GM18519 (cell line): ENCODE measurements at regions not wholly inside any gene's neighbourhood (a gene's known extent, or its start where the extent isn't known, plus 50 kb on each side); places are given as distances from the start of the nearest gene placed in this dataset.
"Not testable (repeated sequence)": the region's sequence is repeated elsewhere in the genome, so short reads cannot be mapped to it uniquely, and the experiment has no call there.

Experiments
- ATAC-seq: cut with Tn5 transposase; IDR thresholded peaks from one replicate; pipeline ENCODE4 v1.9.1; 2021; ENCODE audit warnings: mild to moderate bottlenecking, moderate library complexity; ENCODE audit not compliant: unreplicated experiment, low FRiP score

DNA sequence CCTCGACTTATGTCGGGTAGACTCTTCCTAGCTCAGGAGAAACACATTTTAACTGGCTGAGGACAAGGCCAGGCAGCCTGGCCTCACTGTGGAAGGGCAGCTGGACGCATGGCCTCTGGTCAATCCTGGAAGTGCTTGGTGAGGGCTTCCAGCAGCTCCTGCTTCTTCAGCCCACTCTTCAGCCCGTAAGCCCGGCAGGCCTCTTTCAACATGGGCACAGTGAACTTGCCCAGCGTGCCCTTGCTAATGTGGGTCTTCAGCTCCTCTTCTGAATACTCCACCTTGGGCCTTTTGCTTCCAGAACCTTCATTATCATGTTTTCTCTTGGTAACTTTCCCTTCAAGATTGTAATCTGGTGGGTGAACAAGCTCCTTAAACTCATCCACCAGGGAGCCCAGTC is 132.2 kb upstream of the MAMLD1 start:
- ATAC-seq, result not testable (repeated sequence)

DNA sequence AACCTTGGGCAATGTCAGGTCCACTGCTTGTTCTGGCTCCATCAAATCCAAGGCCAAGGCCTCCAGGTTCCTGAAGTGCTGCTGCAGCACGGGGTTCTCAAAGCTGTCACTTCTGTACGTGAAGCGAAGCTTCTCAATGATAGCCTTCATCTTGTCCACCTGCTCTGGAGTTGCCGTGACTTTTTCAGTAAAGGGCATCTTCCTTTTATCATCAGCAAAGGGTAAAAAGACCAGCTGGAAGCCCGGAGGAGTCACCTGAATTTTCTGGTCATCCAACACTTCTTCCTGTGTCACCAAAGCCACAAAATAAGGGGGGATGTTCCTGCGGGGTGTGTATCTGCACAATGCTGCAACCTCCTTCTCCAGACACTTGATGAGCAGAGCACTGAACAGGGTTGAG is 131.7 kb upstream of the MAMLD1 start:
- ATAC-seq, result not testable (repeated sequence)

DNA sequence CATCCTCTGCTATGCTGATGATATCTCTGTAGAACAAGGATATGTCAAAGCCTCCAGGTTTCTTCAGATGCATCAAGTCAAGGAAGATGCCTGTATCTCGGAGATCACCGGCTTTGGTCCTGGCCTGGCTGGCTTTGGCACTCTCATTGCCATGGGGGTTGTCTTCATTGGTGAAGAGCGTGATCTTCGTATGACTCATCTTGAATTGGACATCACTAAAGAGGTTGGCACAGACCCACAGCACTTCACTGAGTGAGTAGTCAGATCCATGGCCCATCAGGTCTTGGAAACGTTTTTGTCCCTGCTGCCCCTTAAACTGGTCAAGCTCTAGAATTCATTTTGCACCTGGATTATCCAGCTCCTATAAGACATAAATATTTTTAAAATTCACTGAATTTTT is 130.9 kb upstream of the MAMLD1 start:
- not testable (repeated sequence) for ATAC-seq

DNA sequence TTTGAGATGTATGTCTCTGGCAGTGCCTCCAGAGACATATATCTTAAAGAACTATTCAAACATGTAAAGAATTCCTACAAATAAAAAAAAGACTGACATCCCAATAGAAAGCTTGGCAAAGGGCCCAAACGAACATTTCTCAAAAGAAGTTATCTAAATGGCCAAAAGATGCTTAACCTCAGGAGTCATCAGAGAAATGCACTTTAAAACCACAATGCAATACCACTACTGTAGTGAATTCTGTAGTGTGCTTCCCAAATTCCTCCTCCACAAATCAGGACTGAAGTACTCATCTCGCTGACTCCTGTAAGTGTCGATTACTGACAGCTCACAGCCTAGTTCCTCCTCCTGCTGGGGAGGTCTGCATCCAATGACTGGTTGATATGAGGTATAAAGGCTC is 129.0 kb upstream of the MAMLD1 start:
- no peak for ATAC-seq

DNA sequence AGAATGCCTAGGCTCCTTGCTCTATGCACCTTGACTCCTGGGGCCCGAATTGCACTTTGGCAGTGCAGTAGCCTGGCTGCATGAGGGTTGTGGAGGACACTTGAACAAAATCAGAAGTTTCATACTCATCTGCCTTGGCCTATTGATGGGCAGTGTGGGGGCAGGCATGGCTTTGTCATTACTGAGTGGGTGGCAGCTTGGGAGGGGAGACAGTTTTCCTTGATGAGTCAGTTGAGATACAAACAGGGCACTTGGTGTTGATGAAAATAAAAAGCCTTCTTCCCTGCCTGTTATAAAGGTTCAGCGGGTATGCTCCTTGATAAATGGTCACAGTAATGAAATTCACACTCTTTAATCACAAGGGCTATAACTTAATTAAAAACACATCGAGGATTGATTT is 126.8 kb upstream of the MAMLD1 start:
- no peak for ATAC-seq

DNA sequence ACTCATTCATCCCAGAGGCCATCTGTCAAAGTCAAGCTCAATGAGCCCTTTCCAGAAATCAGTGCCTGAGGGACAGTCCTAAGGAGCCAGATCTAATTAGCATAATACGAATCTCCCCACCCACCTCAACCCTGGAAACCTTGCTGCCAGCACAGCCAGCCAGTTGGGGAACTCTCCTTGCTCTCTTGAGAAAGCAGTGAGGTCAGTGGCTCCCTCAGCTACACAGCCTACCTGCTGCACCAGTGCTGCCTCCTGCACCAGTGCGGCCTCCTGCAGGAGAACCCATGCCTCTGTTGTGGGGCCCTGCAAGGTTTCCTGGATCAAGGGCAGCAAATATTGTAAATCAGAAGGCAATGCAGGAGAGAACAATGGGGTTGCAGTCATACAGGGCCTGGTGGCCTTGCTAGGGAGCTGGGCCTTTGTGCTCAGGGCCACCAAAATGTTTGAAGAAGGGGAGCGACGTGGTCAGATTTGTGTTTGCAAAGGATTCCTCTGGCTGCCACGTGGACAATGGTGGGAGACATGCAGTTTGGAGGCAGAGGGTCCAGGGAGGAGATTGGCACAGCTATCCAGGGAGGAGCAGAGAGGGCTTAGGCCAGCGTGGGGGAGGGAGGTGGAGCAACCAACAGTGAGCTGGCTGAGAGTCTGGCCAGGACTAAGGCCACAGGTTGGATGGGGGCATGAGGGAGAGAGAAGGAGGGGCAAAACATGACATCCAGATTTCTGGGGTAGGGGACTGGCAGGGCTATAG is 124.3 kb upstream of the MAMLD1 start:
- no peak for ATAC-seq

DNA sequence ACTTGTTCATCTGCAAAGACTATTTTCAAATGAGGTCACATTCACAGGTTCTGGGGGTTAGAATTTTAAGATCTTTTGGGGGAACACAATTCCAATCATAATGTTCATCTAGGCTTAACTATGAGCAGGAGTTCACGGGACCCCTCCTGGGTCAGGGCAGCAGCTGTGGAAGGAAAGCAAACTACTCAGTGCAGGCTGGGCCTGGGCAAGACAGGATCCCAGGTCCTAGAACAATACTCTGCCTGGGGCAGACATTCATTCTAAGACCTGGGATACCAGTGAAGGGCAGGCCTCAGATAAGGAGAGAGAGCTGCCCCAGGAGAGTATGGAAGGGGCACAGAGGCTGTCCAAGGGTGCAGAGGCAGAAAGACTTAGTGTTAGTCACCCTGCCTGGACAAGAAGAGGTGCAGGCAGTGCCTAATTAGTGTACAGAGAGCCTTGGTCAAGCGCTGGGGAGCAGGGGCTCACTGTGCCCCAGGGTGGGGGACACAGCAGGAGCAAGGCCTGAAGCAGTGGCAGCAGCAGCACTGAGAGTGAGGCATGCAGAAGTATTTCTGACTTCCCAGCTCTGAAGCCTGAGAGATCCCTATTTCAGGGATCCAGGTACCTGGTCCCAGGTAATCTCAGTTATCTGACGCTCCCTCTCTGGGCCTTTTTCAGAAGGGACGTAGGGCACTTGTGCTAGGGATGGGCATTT is 123.0 kb upstream of the MAMLD1 start:
- ATAC-seq, result no peak

DNA sequence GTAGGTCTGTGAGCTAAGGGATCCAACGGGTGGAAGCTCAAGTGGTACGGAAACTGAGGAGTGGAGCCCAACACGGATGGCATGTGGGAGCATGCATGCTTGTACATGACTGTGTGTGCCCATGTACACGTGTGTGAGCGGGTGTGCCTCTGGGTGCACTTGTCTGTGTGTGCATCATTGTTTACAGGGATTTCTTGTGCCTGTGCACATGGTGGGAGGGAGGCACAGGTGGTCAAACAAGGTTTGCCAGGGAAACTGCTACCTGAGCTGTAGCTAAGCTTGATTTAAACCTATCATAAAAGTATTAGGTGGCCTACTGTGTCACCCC is 122.5 kb upstream of the MAMLD1 start:
- ATAC-seq, result no peak

DNA sequence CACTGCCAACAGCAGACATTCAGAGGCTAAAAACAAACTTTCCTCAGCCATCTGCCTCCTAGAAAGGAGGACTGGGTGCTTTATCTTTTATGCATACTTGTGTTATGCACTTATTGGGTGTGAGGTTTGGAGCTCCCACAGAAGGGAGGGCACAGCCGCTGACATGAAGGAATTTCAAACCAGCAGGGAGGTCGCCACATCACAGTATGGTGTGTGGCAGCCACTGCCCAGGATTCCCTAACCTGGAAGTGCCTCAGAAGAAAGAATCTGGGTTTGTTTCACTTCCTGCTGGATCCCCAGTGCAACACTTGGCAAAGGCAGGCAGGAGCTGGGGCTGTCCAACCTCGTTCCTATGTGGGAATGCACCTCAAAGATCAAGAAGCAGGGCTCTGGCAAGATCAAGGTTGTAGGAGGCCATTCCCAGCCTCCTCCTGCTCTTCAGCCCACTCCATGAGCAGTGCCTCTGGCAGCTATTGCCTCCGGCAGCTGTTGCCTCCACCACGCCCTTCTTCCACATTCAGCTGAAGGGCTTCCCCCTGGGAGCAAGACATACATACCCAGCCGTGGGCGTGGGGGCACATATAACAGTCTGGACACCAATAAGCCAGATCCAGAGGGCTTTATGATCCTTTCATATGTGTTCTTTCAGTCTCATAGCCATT is 109.0 kb upstream of the MAMLD1 start:
- no peak for ATAC-seq

DNA sequence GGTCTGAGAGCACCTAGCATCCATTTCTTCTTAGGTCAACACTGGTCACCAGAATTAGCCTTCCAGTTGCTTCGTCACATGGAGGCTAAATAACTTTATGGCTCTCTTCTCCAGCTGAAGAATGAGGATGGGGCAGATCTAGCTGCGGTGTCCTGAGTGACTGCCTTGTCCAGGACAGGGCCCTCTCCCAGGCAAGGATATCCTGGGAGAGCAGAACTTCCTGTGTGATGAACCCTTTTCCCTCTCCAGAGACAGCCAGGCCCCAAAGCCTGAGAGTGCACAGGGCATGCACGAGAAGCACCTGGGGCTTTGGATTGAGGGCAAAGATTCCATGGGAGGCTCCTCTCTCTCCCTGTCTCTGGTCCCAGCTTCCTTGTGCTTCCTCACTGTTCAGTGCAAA is 108.2 kb upstream of the MAMLD1 start:
- no peak for ATAC-seq

DNA sequence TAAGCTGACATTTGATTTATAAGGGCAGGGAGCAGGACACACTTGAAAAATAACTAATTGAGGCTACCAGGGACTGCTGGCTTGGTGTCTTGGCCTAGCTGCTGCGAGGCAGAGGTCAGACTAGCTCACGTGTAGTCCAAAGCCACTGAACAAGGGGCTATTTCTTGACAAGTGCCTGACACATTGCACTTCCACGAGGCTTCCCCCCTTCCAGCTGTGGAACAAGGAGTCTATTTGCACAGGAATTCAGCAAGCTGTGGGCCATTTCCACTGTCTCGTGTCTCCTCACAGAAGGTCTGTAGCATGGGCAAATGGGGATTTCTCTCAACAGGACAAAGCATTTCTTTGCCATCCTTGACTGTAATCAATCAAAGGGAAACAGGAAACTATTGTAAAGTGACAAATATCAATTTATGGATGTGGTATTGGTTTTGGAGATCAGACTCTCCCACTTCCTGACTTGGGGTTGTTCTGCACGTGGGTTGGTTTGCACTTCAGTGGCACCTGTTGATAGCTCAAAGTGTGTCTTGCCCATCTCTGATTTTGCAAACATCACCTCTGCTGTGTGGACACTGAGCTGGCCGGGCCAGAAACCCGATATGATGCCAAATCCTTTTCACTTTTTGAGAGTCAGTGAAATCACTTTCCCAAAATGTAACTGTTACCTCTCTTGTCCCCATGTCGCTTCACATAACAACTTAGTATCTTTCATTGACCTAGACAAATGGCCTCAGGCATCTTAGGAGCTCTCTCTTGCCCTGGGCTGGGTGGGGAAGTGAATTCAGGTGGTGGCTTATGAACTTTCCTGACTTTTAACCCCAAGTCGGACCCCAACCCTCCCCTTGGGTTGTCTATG is 107.4 kb upstream of the MAMLD1 start:
- ATAC-seq, result no peak

DNA sequence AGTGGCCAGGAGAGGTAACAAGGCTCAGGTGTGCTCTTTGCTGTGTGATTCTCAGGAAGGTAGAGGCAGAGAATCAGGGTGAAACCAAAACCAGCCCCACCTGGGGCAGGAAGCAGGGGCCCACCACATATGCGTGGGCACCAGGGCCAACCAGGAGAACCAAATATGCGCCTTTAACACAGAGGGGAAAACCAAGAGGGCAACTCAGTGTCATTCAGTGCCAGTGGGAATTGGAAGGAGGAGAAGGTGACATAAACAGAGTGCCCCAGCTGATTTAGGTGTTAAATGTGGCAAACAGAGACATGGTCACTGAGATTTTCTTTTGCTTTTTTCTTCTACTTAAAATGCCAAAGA is 106.8 kb upstream of the MAMLD1 start:
- ATAC-seq, result no peak

DNA sequence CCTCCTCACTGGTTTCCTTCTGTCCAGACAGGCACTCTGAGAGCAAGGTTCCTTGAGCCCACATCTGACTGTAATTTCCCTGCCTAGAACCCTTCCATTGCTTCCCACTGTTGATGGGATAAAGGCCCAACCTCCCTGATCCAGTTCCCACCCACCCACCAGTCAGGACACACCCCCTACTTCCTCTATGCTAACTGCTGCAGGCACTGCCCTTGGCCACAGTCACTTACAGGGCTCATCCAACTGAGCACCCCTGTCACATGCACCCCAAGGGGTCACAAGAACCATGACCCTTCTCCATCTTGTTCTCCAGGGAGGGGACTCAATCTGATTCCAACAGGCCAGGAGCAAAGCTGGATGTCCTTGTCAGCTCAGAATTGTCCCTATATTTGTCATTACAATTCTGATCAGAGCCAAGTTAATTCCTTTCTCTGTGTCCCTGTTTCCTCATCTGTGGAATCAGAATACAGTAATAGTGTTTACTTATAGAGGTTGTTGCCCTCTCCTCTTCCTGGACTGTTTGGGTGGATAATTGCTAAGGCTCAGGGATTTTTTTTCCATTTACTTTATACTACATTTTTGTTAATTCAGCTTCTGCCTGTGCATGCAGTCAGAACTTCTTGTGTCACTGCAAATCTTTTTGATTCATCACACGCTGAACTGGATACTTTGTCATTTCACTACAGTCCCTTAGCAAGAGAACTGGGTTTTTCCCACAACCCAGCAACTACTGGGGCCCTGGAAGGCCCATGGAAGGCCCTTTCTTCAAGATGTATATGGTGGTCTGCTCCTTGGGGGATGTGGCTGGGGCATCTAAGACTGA is 105.6 kb upstream of the MAMLD1 start:
- no peak for ATAC-seq

DNA sequence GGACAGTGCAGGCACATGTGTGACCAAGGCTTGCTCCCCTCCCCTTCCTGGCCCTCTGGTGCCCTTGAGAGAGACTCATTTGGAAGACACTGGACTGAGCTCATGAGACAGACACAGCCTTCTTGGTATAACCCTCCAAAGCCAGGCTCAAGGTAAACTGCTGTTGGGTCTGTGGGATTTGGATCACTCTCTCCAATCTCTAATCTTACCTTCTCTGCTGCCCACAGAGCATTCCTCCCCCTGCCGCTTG is 105.0 kb upstream of the MAMLD1 start:
- ATAC-seq, result no peak

DNA sequence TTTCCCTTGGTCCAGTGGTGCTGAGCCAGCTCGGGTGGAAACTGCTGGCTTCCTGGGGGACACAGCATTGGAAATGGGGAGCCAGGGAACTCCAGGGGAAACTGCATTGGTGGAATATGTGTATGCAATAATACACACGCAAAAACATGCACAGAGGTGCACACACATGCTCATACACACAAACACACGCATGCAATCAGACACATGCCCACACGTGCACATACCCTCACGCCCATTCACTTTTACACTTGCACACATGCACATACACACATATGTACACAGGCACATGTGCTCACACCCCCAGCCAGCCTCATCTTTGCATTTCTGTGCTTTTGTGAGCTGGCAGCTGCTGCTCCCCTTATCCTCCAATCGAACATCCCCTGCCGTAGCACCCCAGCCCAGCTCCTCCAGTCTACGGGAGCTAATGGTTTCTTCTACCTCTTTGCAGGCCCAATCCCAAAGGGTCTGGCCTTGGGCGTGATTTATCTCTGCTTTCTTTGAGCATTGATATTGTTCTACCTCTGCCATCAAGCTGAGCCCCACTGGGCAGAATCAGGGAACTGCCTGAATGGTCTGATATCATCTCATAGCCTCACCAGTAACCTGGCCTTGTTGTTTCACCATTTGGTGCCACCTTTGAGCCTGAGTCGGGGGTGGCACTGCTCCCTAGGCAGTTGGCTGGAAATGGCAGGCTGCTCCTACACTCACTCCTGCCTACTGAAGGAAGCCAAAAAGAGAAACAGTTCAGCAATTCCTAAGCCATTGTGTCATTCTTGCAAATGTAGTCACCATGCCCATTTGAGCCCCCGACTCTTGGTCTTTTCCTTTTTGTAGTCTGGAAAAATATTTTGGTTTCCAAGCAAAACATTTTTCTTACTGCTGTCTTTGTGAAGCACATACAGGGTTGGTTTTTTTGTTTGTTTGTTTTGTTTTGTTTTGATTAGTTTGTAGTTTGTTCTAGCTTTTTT is 104.4 kb upstream of the MAMLD1 start:
- ATAC-seq, result no peak

DNA sequence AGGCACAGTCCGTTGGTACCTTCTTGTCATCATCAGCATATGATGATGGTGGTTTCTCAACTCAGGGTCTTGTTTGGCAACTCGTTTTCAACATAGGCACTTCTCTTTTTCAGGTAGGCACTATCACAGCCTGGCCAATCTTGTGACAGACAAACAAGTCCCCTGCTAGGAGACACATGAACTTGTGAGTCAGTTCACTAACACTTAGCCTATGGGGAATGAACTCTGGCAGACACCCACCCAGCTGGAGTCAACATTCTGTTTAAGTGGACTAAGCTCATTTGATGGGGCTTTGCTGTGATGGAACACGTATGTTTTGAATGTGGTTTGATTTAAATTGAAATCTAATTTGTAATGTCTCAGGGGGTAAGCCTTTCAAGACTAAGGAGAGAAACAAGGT is 100.7 kb upstream of the MAMLD1 start:
- ATAC-seq, result no peak

DNA sequence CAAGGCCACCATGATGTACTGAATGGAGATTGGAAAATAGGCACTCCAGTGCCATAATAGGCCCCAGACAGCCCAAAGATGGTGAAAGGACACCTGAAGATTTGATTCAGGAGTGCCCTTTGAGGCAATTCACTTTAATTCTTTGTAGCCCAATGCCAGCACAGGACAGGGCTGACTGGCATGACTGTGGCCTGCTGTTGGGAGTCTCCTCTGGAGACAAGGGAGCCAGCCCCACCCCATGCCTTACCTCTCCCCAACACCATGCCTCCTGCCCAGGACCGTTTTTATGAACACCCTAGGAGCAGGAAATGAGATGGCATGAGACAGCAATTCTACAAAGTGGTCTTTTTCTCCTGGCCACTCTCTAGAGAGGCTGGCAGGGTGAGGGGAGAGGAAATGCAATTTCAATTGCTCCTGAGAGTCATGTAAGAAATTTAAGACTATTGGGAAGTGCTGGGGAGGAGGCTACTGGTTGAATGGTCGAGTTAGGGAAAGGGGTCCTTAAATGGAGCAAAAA is 94.2 kb upstream of the MAMLD1 start:
- ATAC-seq, result no peak

DNA sequence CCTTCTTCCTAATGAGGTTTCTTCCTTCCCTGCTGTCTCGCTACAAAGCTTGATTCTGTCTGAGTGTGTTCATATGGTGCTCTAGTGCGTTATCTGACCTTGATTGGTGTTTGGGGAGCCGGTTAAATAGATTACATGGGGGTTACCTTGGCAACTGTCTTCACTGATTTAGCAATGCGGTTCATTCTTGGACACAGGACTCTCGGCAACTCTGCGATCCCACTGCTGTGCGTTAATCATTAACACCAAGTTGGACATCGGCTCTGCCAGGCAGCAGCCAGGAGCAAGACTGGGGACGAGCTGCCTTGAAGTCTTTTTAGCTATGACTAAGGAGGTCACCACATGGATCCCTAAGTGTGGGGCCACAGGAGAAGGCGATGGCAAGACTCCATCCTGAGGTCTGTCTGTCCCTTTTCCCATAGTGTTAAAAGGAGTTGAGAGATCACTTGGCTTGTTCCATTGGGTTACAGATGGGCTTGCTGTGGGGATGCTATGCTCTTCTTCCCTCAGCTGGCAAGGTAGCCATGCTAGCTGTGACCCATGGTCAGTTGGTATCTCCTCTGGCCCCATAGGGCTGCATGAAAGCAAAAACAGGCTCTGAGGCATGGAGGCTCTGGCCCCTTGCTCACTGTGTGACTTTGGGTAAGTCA is 93.4 kb upstream of the MAMLD1 start:
- ATAC-seq, result no peak

DNA sequence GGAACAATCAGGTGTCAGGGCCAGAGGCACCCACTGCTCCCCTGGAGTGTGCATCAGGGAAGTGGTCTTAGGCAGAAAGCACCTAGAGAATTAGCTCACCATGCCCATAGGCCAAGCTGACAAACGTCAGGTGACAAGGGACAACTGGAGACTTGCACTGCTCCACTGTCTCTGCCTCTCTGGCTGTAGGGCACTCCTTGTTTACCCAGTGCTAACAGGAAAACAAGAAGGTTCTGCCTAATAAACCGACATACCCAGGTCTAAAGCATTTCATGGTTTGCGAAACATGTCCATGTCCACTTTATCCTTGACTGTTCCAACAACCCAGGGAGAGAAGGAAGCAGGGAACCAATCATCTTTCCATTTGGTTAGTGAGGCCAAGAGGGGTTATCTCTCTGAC is 92.5 kb upstream of the MAMLD1 start:
- ATAC-seq, result no peak
